ENCODE measurements at regions not wholly inside any gene's neighbourhood (a gene's known extent, or its start where the extent isn't known, plus 50 kb on each side); places are given as distances from the start of the nearest gene placed in this dataset.

- H3K9me3 Mint-ChIP-seq = no peaks in the 10 kb centered on the region
- H3K27me3 Mint-ChIP-seq (ENCODE audit: insufficient read depth) = no peaks in the 10 kb centered on the region; the same call in 1 of the 2 replicates
- H3K4me3 Mint-ChIP-seq = 0 out of 2 replicates have a peak overlapping the region, but pooled peaks have one; percentile 10
- peaks cover 87% of the 10 kb centered on the region for H3K4me1 Mint-ChIP-seq (ENCODE audit: low read depth)
- TF ChIP-seq, protein P1, sequence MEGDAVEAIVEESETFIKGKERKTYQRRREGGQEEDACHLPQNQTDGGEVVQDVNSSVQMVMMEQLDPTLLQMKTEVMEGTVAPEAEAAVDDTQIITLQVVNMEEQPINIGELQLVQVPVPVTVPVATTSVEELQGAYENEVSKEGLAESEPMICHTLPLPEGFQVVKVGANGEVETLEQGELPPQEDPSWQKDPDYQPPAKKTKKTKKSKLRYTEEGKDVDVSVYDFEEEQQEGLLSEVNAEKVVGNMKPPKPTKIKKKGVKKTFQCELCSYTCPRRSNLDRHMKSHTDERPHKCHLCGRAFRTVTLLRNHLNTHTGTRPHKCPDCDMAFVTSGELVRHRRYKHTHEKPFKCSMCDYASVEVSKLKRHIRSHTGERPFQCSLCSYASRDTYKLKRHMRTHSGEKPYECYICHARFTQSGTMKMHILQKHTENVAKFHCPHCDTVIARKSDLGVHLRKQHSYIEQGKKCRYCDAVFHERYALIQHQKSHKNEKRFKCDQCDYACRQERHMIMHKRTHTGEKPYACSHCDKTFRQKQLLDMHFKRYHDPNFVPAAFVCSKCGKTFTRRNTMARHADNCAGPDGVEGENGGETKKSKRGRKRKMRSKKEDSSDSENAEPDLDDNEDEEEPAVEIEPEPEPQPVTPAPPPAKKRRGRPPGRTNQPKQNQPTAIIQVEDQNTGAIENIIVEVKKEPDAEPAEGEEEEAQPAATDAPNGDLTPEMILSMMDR (IDR thresholded peaks at IDR 0.05) = no peak
- DNase-seq = no peak
- peaks cover 48% of the 10 kb centered on the region for H3K36me3 Mint-ChIP-seq (ENCODE audit: low read depth)
- 0 out of 2 replicates have a peak overlapping the region, but pooled peaks have one; percentile 17 for H3K27ac Mint-ChIP-seq
Observed at GRCh38 chr9:94173632-94174031, 85.5 kb upstream of the ZNF169 start.

- H3K36me3 Mint-ChIP-seq (ENCODE audit: low read depth) = peaks cover 51% of the 10 kb centered on the region
- H3K9me3 Mint-ChIP-seq = no peaks in the 10 kb centered on the region
- DNase-seq = no peak
- TF ChIP-seq, protein P1 (IDR thresholded peaks at IDR 0.05) = no peak
- no peak overlapping the region for H3K4me3 Mint-ChIP-seq
- H3K27ac Mint-ChIP-seq = no peak overlapping the region
- H3K4me1 Mint-ChIP-seq (ENCODE audit: low read depth) = peaks cover 87% of the 10 kb centered on the region
- no peaks in the 10 kb centered on the region; the same call in 1 of the 2 replicates for H3K27me3 Mint-ChIP-seq (ENCODE audit: insufficient read depth)
Observed at GRCh38 chr9:94174164-94174563, 84.9 kb upstream of the ZNF169 start.

DNA sequence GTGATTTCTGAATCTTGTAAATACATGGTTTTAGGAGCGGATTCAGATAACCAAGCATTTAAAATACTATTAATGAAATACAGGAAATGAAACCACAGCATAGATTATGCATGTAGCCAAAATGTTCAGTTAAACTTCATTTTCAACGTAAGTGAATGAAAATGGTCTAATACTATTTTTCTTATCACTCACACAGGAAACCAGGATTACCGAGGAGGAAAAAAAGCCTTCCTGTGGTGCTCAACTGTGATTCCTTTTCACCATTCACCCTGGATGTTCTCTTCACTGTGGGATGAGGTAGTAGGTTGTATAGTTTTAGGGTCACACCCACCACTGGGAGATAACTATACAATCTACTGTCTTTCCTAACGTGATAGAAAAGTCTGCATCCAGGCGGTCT is 83.4 kb upstream of the ZNF169 start:
- Mint-ChIP-seq H3K9me3 (no peaks in the 10 kb centered on the region), H3K4me1 (ENCODE audit: low read depth) (peaks cover 80% of the 10 kb centered on the region), H3K36me3 (ENCODE audit: low read depth) (peaks cover 60% of the 10 kb centered on the region), H3K27me3 (ENCODE audit: insufficient read depth) (no peaks in the 10 kb centered on the region; the same call in none of the 2 replicates), H3K4me3 (no peak overlapping the region), H3K27ac (peak overlapping the region; percentile 67; the same call in 1 of the 2 replicates)
- TF ChIP-seq, protein P1 (IDR thresholded peaks at IDR 0.05) = no peak
- DNase-seq = no peak

- Mint-ChIP-seq H3K36me3 (ENCODE audit: low read depth) (peaks cover 66% of the 10 kb centered on the region), H3K4me3 (no peak overlapping the region), H3K27me3 (ENCODE audit: insufficient read depth) (no peaks in the 10 kb centered on the region; the same call in none of the 2 replicates), H3K9me3 (no peaks in the 10 kb centered on the region), H3K4me1 (ENCODE audit: low read depth) (peaks cover 79% of the 10 kb centered on the region), H3K27ac (peak overlapping the region; percentile 46)
- DNase-seq = no peak
- TF ChIP-seq, protein P1 (IDR thresholded peaks at IDR 0.05) = no peak
Observed at GRCh38 chr9:94176608-94177007, 82.5 kb upstream of the ZNF169 start.

DNA sequence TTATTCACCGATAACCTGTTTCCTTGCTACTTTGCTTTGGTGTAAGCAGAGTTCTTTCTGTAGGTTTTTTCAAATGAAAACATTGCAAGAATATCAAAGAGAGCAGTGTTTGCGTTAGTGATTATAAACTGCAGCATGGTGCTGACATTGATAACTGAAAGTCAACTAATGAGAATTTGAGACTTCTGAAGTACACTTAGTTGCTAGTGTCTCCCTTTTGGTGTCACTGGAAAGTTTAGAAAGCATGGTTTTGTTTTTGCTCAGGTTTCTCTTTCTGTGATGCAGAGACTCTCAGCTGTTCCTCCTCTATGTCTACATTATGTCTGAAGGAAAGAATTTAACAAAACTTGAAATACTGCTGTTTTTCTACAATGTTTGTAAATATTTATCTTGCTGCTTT is 80.2 kb upstream of the ZNF169 start:
- H3K9me3 Mint-ChIP-seq = no peaks in the 10 kb centered on the region
- no peak for DNase-seq
- H3K4me1 Mint-ChIP-seq (ENCODE audit: low read depth) = peaks cover 56% of the 10 kb centered on the region
- H3K4me3 Mint-ChIP-seq = no peak overlapping the region
- H3K27ac Mint-ChIP-seq = no peak overlapping the region
- H3K27me3 Mint-ChIP-seq (ENCODE audit: insufficient read depth) = no peaks in the 10 kb centered on the region; the same call in none of the 2 replicates
- peaks cover 71% of the 10 kb centered on the region for H3K36me3 Mint-ChIP-seq (ENCODE audit: low read depth)
- TF ChIP-seq, protein P1 (IDR thresholded peaks at IDR 0.05) = no peak
